IMR-90 (cell line): ENCODE measurements at regions not wholly inside any gene's neighbourhood (a gene's known extent, or its start where the extent isn't known, plus 50 kb on each side); places are given as distances from the start of the nearest gene placed in this dataset.

Experiments used
- ATAC-seq: fragments of 200-7000 bp; cut with Tn5 transposase; 2 replicates; pipeline ENCODE4 v1.9.1; 2020; ENCODE audit warnings: low read depth, mild to moderate bottlenecking, moderate library complexity
- BruUV-seq: library from RNA; stranded (reverse); fragments of 400-500 nt; replicated peaks from 2 replicates; lab custom pipeline; 2021; lab: Mats Ljungman, UMichigan
- CTCF ChIA-PET: fragments of 300-600 bp; formaldehyde crosslinking; extraction: SDS; loops from one replicate; lab custom pipeline; 2021; ENCODE audit warnings: antibody characterized with exemption; lab: Yijun Ruan, JAX
- POLR2A ChIA-PET: fragments of 300-600 bp; sonication (Branson Sonifier 250); formaldehyde crosslinking; loops from one replicate; lab custom pipeline; 2022; ENCODE audit warnings: antibody characterized with exemption; ENCODE audit not compliant: unreplicated experiment; lab: Charles Lee
- DNase-seq: peaks from one replicate; pipeline ENCODE4 v3.0.0; 2013
- H2AFZ ChIP-seq: replicated peaks from 2 replicates; pipeline ENCODE3; 2013; ENCODE audit warnings: low read length, mild to moderate bottlenecking; ENCODE audit not compliant: poor library complexity
- H2AK5ac ChIP-seq: 2 replicates; pipeline ENCODE4 v1.6.1; 2013; ENCODE audit warnings: low read depth, low read length, inconsistent platforms
- H2AK9ac ChIP-seq: replicated peaks from 2 replicates; pipeline ENCODE3; 2013; ENCODE audit warnings: mild to moderate bottlenecking, low read depth, low read length, moderate library complexity; ENCODE audit not compliant: poor library complexity
- H2BK120ac ChIP-seq: 2 replicates; pipeline ENCODE4 v1.6.1; 2013; ENCODE audit warnings: low read depth, low read length, inconsistent platforms
- H2BK15ac ChIP-seq: 3 replicates; pipeline ENCODE4 v1.6.1; 2013; ENCODE audit warnings: low read depth, low read length, inconsistent platforms
- H2BK20ac ChIP-seq: 2 replicates; pipeline ENCODE4 v1.6.1; 2013; ENCODE audit warnings: low read depth, mild to moderate bottlenecking, inconsistent platforms, low read length, moderate library complexity
- H2BK5ac ChIP-seq: 2 replicates; pipeline ENCODE4 v1.6.1; 2013; ENCODE audit warnings: mild to moderate bottlenecking, low read depth, low read length, inconsistent platforms; ENCODE audit not compliant: poor library complexity, severe bottlenecking
- H3K14ac ChIP-seq: replicated peaks from 2 replicates; pipeline ENCODE4 v1.6.1; 2013; ENCODE audit warnings: low read depth, low read length, inconsistent platforms
- H3K18ac ChIP-seq: 2 replicates; pipeline ENCODE4 v1.6.1; 2013; ENCODE audit warnings: low read depth, low read length, control low read depth
- H3K23ac ChIP-seq: 2 replicates; pipeline ENCODE4 v1.6.1; 2013; ENCODE audit warnings: low read depth, low read length, inconsistent platforms
- H3K27ac ChIP-seq: 2 replicates; pipeline ENCODE4 v1.5.1; 2013; ENCODE audit warnings: mild to moderate bottlenecking, control low read depth, low read length; ENCODE audit not compliant: insufficient read depth
- H3K27me3 ChIP-seq: 2 replicates; pipeline ENCODE4 v1.6.1; 2013; ENCODE audit warnings: low read length; ENCODE audit not compliant: control insufficient read depth, insufficient read depth
- H3K36me3 ChIP-seq: 2 replicates; pipeline ENCODE4 v1.6.1; 2013; ENCODE audit warnings: low read length, mixed read lengths; ENCODE audit not compliant: control insufficient read depth, insufficient read depth
- H3K4ac ChIP-seq: 2 replicates; pipeline ENCODE4 v1.6.1; 2013; ENCODE audit warnings: low read depth, low read length, inconsistent platforms
- H3K4me1 ChIP-seq: 2 replicates; pipeline ENCODE4 v1.6.1; 2013; ENCODE audit warnings: low read length, mixed read lengths; ENCODE audit not compliant: control insufficient read depth, insufficient read depth
- H3K4me2 ChIP-seq: 2 replicates; pipeline ENCODE4 v1.6.1; 2013; ENCODE audit warnings: low read depth, mild to moderate bottlenecking, control low read depth, low read length, moderate library complexity
- H3K4me3 ChIP-seq: 2 replicates; pipeline ENCODE4 v1.5.1; 2013; ENCODE audit warnings: low read depth, mild to moderate bottlenecking, control low read depth, low read length, moderate library complexity; ENCODE audit not compliant: insufficient read depth
- H3K56ac ChIP-seq: 2 replicates; pipeline ENCODE4 v1.6.1; 2013; ENCODE audit warnings: low read length, inconsistent platforms; ENCODE audit not compliant: insufficient read depth; ENCODE audit errors: extremely low read depth
- H3K79me1 ChIP-seq, 2 experiments: 2 replicates each; pipeline ENCODE4 v1.6.1; 2013; ENCODE audit warnings: low read length in 2 of 2, inconsistent platforms in 1 of 2, low read depth in 1 of 2
- H3K9ac ChIP-seq: 2 replicates; pipeline ENCODE4 v1.6.1; 2013; ENCODE audit warnings: low read depth, low read length, control low read depth
- H3K9me1 ChIP-seq: 2 replicates; pipeline ENCODE4 v1.6.1; 2013; ENCODE audit warnings: low read length, inconsistent platforms; ENCODE audit not compliant: insufficient read depth
- H3K9me3 ChIP-seq: 2 replicates; pipeline ENCODE4 v1.6.1; 2013; ENCODE audit warnings: low read length; ENCODE audit not compliant: control insufficient read depth, insufficient read depth
- H4K20me1 ChIP-seq: 2 replicates; pipeline ENCODE4 v1.6.1; 2013; ENCODE audit warnings: low read length, inconsistent platforms; ENCODE audit not compliant: insufficient read depth
- H4K5ac ChIP-seq: 2 replicates; pipeline ENCODE4 v1.6.1; 2013; ENCODE audit warnings: mild to moderate bottlenecking, low read depth, low read length, control low read depth
- H4K8ac ChIP-seq, 2 experiments: 2 replicates each; pipeline ENCODE4 v1.6.1; 2013; ENCODE audit warnings: low read depth in 2 of 2, low read length in 2 of 2, control low read depth in 1 of 2, inconsistent platforms in 1 of 2
- H4K91ac ChIP-seq: 2 replicates; pipeline ENCODE4 v1.6.1; 2013; ENCODE audit warnings: low read depth, low read length, inconsistent platforms; ENCODE audit not compliant: insufficient read depth
- BHLHE40 ChIP-seq: fragments of 150-350 bp; IDR thresholded peaks from 2 replicates; pipeline ENCODE4 v1.6.1; 2016; ENCODE audit warnings: mild to moderate bottlenecking, low read depth, low read length
- ELK1 ChIP-seq: fragments of 150-350 bp; IDR thresholded peaks from 2 replicates; pipeline ENCODE4 v1.6.1; 2016; ENCODE audit warnings: low read depth, mild to moderate bottlenecking, low read length, moderate library complexity, borderline replicate concordance
- FOS ChIP-seq: fragments of 150-350 bp; IDR thresholded peaks from 2 replicates; pipeline ENCODE4 v1.6.1; 2016; ENCODE audit warnings: low read depth, low read length
- MAFK ChIP-seq: IDR thresholded peaks from 2 replicates; pipeline ENCODE4 v1.6.1; 2012; ENCODE audit warnings: low read depth, low read length, improper control_type of control experiment
- MAZ ChIP-seq: IDR thresholded peaks from 2 replicates; pipeline ENCODE4 v1.6.1; 2012; ENCODE audit warnings: low read depth, mild to moderate bottlenecking, low read length, improper control_type of control experiment, moderate library complexity, borderline replicate concordance
- RCOR1 ChIP-seq: IDR thresholded peaks from 2 replicates; pipeline ENCODE4 v1.6.1; 2012; ENCODE audit warnings: mild to moderate bottlenecking, low read length, improper control_type of control experiment; ENCODE audit not compliant: insufficient replicate concordance
- RFX5 ChIP-seq: IDR thresholded peaks from 2 replicates; pipeline ENCODE4 v1.8.0; 2012; ENCODE audit warnings: low read depth, mild to moderate bottlenecking, low read length, moderate library complexity
- SMC3 ChIP-seq: fragments of 150-350 bp; IDR thresholded peaks from 2 replicates; pipeline ENCODE4 v1.6.1; 2016; ENCODE audit warnings: low read depth, mild to moderate bottlenecking, antibody characterized with exemption, low read length, moderate library complexity
- USF2 ChIP-seq: fragments of 150-350 bp; IDR thresholded peaks from 2 replicates; pipeline ENCODE4 v1.6.1; 2017; ENCODE audit warnings: mild to moderate bottlenecking, antibody characterized with exemption, low read length, low read depth
- WGBS, 2 experiments: methylation state at CpG; one replicate each; pipeline versions ENCODE4 v1.1.5 to v1.1.7; 2013; ENCODE audit warnings: missing lambda C conversion rate in 2 of 2; ENCODE audit not compliant: insufficient read length in 1 of 2; ENCODE audit errors: extremely low coverage in 2 of 2; 5-methylcytosine and 5-hydroxymethylcytosine counted together
- dilution Hi-C: fragments of 300-500 bp; cut with HindIII; formaldehyde crosslinking; loops from one replicate; pipeline ENCODE4 v1.14.3; 2018; ENCODE audit warnings: low sequenced_read_pairs; ENCODE audit not compliant: unreplicated experiment
- in situ Hi-C: fragments of 300-500 bp; cut with MboI; formaldehyde crosslinking; loops from 3 replicates; pipeline ENCODE4 v1.14.3; 2019; ENCODE audit warnings: low sequenced_read_pairs, inconsistent platforms, mixed read lengths
- intact Hi-C: fragments of 100-400 bp; cut with micrococcal nuclease; formaldehyde crosslinking; loops from 2 replicates; pipeline ENCODE4 v1.10.0; 2022

GRCh38 chr3:40645883-40646282 is 121.1 kb downstream of the ZNF621 start:
- Histone ChIP-seq H2AK9ac (no peak overlapping the region), H2AFZ (no peak overlapping the region), H3K4ac (no peak overlapping the region), H3K79me1 (no peaks in the 10 kb centered on the region), H3K27me3 (no peaks in the 10 kb centered on the region), H3K18ac (no peak overlapping the region), H4K91ac (no peak overlapping the region), H2BK120ac (no peak overlapping the region), H2BK15ac (no peak overlapping the region), H3K14ac (no peak overlapping the region), H3K9me1 (no peaks in the 10 kb centered on the region), H4K5ac (no peak overlapping the region), H3K9ac (no peak overlapping the region), H3K27ac (no peak overlapping the region), H2BK5ac (no peak overlapping the region), H2BK20ac (no peak overlapping the region), H3K4me2 (no peak overlapping the region), H3K4me1 (no peaks in the 10 kb centered on the region), H3K56ac (no peak overlapping the region), H3K9me3 (peaks cover 2% of the 10 kb centered on the region), H4K8ac (no peak overlapping the region), H4K20me1 (no peaks in the 10 kb centered on the region), H3K23ac (no peak overlapping the region), H3K36me3 (no peaks in the 10 kb centered on the region), H3K4me3 (no peak overlapping the region), H2AK5ac (no peak overlapping the region)
- dilution Hi-C loops (no loop called here), intact Hi-C loops (no loop called here), in situ Hi-C loops (no loop called here)
- ATAC-seq: no peak
- BruUV-seq: no TSS peak
- no peak for TF ChIP-seq RFX5
- TF ChIP-seq MAFK: no peak
- TF ChIP-seq MAZ: no peak
- no peak for TF ChIP-seq SMC3
- no peak for TF ChIP-seq ELK1
- TF ChIP-seq USF2: no peak
- no peak for TF ChIP-seq BHLHE40
- TF ChIP-seq RCOR1: no peak
- TF ChIP-seq FOS: no peak
- DNase-seq: no peak
- CTCF ChIA-PET: no interaction called here
- WGBS, 2 experiments: no CpG with 5 or more reads among the region's 3 CpGs
- POLR2A ChIA-PET: no interaction called here
